GM18870 (cell line): ENCODE measurements at regions not wholly inside any gene's neighbourhood (a gene's known extent, or its start where the extent isn't known, plus 50 kb on each side); places are given as distances from the start of the nearest gene placed in this dataset.

ENCODE experiments used
- ATAC-seq: cut with Tn5 transposase; IDR thresholded peaks from one replicate; pipeline ENCODE4 v1.9.1; 2021; ENCODE audit warnings: moderate library complexity; ENCODE audit not compliant: unreplicated experiment

DNA sequence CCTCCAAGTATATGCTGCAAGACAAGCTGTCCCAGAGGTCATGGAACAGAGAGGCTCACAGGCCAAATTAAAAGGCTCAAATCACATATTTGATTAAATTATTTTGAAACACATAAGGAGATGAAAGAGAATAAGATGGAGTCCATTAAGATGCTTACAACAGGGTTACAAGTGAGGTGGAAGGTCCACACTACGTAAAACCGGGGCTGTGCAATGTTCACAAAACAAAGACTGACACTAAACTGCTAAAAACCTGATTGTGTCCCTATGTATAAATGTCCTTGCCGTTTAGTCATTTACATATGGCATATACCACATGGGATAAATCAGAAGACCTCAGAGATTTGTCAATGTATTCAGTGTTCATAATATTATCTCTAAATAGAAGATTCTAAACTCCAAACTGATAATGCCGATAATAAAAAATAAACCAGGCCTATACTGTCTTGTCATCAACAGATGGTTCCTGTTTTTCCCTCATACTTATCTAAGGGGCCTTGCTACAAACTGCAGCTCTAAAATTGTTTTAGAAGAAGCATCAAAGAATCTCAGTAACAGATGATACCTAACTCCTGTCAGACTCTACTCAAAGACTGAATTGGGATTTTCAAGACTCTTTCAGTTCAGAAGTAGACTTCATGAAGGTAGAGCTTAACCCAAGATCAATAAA lies 51.8 kb upstream of the RIPOR2 start:
- no peak for ATAC-seq

DNA sequence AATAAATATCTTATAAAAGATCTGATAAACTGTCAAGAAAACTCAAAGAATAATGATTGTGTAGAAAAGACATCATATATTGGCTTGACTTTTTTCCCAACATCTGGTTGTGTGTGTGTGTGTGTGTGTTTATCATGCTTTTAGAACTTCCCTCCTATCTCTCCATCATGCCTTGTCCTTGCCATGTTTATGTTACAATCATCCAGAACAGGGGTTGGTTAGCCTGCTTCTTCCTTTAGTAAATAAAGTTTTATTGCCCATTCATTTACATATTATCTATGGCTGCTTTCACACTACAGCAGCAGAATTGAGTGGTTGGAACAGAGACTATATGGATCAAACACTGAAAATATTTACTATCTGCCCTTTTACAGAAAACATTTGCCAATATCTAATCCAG lies 52.8 kb upstream of the RIPOR2 start:
- ATAC-seq, result no peak

DNA sequence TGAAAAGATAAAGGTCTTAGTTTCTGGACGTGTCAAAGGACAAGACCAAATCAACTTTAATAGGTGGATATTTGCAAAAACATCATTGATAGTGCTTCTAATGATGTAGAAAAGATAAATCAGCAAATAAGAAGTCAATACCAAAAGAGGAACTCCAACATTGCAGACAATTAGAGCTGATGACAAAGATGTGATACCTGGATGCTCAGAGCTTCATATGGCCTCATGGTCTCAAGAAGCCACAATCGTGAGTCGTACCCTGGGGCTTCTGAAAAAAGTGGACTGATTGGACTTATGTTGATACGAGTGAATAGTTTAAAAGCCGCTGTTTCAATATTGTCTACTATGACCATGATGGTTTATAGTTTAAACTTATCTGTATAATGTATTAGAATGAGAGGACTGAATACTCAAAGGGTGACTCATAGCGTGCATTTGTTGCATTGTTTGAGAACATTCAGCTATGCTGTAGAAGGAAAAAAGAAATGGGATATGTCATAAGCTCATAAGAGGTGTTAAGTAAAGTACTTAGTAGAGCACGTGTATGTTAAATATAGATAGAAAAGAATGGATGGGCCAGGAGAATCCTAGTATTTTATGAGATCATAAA lies 54.6 kb upstream of the RIPOR2 start:
- ATAC-seq, result no peak

DNA sequence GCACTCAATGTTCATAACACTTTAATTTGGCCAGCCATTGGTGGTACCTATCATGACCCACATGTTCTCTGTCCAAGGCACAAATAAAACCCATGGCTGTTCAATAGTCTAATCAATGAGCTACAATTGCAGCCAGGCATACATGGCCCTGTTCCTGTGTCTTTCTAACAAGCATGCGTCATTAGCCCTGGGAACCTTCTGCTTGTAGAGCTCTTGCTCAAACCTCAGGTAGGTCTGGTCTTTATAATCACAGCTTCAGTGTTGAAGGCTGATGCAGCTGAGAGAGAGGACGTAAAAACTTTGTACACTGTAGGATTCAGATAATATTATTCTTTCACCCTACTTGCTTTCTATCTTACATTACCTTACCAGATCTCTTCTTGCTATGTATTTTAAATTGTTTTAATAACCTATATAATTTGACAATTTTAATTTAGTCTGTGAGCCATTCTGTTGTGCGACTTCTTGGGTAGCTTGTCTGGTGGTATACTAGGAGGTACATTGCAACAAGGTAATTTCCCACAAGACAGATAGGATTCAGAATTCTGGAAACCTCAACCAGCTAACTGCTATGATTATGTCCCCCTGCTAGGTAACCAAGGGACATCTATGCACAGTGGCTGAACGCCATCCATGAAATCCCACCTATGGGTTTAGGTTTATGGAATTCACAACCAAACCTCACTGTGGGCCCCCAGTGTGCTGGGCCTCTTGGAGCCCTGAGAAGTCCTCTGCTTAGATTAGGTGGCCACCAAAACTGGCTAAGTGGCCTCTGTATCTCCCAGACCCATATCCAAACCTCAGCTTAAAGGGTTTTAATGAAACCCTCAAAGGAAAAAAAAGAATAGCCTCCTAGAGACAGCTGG lies 55.4 kb upstream of the RIPOR2 start:
- ATAC-seq, result no peak

DNA sequence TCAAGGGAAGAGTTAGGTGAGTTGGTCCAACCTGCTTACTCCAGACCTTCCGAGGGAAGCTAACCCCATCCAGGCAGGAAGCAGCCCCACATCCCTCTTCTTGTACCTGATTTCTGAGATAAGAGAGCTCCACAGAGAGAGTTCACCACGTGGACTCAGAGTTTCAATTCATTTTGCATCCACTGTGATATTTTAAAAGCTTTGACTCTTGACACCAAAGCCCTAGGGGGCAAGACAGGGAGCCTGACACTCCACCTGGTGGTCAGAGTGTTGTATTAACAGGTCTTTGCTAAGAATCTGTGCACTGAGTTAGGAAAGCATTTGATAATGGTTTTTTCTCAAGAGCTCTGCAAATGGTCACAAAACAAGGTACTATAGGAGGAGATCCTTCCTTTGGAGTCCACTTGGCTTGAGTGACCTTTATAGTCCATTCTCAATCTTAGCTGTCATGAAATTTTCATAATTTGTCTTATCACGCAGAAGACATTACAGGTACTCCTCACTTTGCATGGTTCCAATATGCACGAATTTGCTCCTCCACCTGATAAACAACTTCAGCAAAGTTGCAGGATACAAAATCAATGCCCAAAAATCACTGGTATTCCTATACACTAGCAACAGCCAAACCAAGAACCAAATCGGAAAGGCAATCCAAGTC lies 56.2 kb upstream of the RIPOR2 start:
- peak; percentile 62 for ATAC-seq

DNA sequence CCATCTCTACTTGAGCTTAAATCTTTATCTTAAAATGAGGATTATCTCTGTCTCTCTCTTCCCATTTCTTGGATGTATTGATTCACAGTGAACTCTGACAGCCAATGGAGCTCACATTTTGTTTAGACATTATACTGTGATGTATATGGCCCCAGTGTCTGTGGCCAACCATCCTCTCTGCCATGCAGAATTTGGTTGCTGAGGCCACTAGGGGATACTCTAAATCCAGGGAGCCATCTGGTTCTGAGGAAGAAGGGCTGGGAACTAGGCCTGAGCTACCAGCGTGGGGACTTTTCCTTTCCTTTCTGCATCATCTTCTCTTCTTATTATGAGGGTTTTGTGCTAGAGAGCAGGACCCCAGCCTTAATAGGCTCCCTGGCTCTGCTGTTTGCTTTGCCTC lies 59.1 kb upstream of the RIPOR2 start:
- no peak for ATAC-seq

DNA sequence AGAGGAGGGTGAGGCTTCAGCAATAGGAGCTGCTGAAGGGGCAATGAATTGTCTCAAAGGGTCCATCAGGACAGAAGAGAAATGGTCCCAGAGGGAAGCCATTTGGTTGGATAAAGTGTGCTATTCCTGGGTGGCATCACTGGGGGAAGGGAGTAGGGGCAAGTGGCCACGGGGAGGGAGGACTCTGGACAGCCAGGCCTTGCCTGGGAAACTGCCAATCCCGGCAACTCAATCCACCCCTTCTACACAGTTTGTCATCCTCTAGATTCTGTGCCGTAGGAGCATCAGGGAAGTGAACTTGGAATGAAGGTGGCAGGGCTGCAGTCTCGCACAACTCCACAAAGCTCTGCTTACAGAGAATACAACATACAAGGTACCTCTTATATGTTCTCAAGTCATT lies 59.5 kb upstream of the RIPOR2 start:
- ATAC-seq, result no peak

DNA sequence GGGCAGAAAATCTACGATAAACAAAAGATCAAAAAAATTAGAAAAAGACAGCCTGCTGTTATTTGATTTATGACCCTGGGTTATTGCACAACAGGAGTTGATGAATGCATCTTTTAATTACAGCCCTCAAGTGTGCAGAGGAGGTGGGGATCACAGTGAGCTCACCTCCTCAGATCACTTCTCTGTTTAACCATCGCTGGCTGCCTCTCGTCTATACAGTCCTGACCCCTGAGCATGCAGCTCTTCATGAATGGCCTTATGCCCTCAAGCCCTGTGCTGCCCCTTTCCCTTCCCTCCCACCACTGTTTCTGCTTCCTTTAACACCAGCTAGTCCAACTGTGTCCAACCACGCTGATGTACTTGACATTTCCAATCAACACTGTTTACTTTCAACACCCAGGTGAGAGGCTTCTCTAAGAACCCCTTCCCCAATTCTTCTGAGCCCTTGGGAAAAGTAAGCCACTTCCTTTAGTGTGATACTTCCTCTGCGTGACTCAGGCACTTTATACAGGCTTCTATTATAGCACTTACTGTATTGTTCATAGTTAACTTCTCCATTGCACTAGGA lies 60.6 kb upstream of the RIPOR2 start:
- ATAC-seq, result no peak

DNA sequence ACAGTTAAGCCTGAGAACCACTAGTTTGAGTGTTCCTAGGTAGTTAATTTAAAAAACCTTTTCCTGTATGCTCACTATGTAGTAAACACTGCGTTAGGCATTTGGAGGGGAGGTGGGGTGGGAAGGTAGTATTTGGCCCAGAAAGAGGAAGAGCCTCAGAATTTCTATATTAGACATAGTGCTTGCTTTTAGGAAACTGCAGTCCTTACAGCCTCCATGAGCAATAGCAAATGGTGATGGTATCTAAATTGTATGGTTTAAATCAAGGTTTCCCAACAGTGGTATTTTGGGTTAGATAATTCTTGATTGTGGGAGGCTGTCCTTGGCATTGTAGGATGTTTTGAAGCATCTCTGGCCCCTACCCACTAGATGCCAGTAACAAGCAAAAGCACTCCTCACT lies 61.5 kb upstream of the RIPOR2 start:
- no peak for ATAC-seq

DNA sequence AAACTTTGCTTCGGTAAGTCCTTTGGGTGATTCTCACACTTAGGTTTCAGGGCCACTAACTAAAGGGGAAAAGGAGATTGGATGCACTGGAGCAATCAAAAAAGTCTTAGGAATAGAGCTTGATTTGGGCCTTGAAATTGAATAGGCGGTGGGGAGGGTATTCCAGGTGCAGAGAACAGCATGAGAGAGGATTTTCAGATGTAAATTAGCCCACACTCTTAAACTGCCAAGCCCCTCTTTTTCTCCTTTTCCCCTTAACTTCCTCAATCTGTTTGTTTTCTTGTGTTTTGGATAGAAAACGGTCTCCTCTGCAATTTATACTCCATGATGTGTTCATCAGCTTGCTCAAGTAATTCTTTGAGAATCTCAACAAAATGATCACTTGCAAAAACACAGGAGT lies 62.1 kb upstream of the RIPOR2 start:
- ATAC-seq, result no peak

DNA sequence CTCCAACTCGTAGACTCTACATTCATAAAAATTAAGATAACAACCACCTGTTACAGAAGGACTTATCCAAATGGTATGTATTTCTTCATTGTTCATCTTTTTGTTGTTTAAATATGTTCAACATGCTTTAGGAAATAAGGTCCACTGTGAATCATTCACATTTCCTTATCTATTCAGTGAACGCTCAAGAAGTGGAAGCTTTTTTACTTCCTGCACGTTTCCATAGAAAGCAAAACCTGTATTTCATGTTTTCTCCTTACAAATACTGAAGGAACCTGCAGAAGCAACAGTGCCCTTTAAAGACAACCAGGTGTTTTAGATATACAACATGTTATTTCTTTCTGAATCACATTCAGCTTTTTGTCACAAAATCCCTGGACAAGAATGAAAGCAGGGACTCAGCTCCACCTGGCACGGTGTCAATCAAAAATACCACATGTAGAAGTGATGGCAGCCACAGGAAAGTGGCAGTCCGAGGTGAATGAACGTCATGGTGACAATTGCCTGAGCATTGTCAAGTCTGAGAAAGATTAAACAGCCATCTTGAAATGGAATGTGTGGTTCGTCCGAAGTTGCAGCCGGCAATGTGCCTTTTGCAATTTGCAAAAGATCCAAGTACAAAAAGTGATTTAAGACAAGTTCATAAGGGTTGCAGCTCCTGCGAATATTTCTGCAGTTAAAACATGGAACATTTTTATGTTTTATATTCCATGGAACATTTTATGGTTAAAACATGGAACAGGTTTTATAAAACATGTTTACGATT lies 66.7 kb upstream of the RIPOR2 start:
- no peak for ATAC-seq

DNA sequence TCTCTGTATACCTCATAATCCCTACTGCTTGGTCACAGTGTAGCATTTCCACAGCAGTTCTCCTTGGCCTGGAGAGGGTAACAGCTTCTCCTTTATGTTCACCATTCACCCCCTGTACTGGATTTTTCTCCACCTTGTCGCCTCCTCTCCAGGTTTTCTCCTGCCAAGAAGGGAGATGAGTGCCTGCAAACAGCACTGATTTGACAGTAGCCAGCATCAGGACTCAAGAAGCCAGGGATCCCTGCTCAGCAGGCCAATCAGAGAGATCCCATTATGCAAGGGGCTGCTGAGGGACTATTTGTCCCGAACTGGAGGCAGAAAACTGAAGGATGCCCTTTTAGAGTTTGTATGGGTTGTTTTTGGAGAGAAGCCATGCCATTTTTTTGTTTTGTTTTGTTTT lies 68.6 kb upstream of the RIPOR2 start:
- ATAC-seq, result no peak

DNA sequence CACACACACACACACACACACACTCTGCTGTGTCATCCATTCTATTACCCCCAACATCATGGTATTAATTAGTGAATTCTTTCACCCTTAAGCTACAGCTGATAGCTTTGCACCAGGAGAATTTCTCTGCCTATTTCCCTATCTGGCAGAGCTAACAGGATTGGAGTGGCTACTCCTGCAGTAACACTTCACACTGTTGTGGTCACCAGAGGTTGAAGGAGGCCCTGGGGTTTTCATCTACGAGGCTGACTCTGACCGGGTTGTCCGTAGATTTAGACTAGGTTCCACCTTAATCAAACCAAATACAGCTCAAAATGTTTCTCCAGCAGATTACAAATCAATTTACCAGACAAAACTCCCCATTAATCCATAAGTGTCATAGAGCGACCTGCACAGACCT lies 69.2 kb upstream of the RIPOR2 start:
- ATAC-seq, result no peak

DNA sequence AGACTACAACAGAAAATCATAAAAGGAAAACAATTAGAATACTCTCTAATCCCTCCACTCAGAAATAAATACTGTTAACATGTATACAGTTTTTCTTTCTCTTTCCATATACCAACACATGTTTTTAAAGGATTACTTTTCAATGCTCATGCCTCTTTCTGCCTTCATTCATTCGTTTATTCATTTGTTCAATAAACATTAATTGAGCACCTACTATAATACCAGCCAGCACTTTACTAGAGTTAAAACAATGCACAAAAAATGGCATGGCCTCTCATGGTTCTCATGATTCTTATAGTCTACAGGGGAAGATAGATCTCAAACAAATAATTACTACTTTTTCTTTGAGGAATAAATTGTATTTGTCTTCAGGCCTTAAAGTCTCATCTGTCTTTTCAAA lies 70.3 kb upstream of the RIPOR2 start:
- ATAC-seq, result no peak

DNA sequence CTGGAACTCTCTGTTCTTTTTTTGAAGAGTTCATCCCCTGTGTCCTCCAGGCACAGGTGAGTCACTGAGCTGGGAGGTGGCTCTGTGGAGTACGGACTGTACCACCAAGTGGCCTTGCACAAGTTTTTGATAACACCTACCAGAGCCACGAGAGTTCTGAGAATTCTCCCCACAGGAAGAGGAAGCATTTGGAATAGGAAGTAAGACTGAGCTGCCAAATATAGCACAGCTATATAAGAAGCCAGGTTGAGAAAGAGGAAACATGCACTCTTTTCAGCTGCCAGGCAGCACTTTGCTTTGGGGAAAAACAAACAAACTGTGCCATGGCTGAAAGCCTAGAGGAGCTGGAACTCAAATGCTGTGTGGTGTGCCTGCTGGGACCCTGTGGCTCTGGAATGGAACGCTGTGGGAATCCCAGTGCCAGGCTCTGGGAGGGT lies 70.8 kb upstream of the RIPOR2 start:
- ATAC-seq, result no peak

DNA sequence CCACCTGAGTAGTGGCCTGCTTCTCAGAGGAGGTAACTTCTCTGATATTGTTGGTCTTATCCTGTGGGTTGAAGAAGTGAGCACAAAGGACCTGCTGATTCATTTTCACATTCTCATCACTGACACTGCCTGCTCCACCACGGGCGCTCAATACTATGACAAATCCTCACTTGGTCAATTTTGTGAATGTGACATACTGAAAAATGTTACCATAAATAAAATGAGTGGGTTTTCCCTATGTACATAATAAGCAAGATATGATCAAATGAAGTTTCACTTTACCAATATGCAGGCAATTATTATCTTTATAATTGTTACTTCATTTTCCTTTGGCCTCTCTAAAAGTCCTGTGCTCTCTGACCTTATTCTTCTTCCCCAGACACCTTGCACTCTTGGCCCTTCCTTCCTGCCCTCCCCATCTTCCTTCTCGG lies 71.5 kb upstream of the RIPOR2 start:
- ATAC-seq, result peak; percentile 79

DNA sequence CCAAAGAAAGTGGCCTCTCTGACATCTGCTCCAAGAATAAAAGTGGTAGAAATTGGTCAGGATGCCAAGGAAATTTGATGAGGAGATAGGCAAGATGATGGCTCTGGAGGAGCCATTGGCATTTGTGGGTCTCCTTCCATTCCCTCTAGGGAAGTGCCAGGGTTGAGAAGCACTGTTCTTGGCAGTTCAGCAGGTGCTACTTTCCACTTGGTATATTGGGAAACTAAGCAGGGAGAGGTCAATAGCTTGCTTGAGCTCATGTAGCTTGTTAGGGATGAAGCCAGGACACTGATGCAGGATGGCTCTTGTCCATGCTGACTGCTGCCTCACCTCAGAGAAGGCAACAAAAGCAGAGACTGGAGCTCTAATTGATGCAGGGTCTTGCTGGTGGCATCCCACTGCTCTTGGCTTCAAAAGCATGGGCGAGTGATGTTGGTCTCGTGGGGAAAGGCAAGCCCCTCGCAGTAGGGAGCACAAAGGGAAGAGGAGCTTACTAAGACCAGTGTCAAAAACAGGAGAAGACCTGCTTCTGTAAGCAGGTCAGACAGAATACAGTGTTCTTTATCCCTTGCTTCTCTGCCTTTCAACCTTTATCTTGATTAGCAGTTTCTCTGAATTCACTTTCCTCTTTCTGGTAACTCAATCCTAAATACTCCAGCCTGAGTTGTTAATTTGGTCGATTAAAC lies 73.1 kb upstream of the RIPOR2 start:
- ATAC-seq, result no peak

DNA sequence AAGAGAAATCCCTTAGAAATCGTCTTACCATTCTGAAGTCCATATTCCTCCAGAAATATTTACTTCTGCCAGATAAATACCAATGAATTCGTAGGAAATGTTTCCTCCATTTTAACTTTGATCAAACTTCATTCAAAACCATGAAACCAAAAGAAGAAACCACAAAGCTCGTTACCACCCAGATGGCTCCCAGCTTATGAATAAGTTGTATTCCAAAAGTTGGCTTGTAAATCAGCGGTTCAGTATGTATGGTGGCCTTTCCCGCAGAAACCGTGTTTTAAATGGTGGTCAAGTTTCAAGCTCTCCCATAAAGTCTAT lies 73.6 kb upstream of the RIPOR2 start:
- no peak for ATAC-seq

DNA sequence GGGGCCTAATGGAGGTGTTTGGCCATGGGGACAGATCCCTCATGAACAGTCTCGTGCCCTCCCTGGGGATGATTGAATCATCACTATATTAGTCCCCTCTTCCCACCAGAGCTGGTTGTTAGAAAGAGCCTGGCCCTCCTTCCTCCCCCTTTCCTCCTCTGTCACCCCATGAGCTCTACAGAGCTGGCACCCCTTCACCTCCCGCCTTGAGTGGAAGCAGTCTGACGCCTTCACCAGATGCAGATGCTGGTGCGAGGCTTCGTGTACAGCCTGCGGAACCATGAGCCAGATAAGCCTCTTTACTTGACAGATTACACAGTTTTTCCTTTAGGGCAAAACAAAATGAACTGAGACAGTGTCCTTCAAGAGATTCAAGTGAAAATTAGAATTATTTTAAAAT lies 74.4 kb upstream of the RIPOR2 start:
- ATAC-seq, result no peak
